ENCODE measurements at regions not wholly inside any gene's neighbourhood (a gene's known extent, or its start where the extent isn't known, plus 50 kb on each side); places are given as distances from the start of the nearest gene placed in this dataset.
"Not testable (repeated sequence)": the region's sequence is repeated elsewhere in the genome, so short reads cannot be mapped to it uniquely, and the experiment has no call there.

GRCh38 chr17:34475296-34475695, 104.1 kb upstream of the TMEM132E start:
- no peaks in the 10 kb centered on the region for H3K9me3 ChIP-seq (ENCODE audit: control insufficient read depth in 4 of 4, insufficient read depth in 3 of 4, low read length in 3 of 4)
- WGBS, 2 donors, result 84 to 90% methylated on average over 4 of the region's 4 CpGs
- no peak overlapping the region for H3K27ac ChIP-seq (ENCODE audit: low read depth in 1 of 2, low read length in 1 of 2)
- DNase-seq, result no peak
- no peak overlapping the region for H3K4me3 ChIP-seq
- H3K4me1 ChIP-seq (ENCODE audit: control insufficient read depth in 5 of 5, insufficient read depth in 5 of 5, low read length in 5 of 5), result no peaks in the 10 kb centered on the region
- peaks cover 0 to 6% (median 0%) of the 10 kb centered on the region in 3 donors for H3K27me3 ChIP-seq (ENCODE audit: control insufficient read depth in 3 of 3, insufficient read depth in 3 of 3, low read length in 2 of 3)
- ATAC-seq (ENCODE audit: insufficient read depth, low FRiP score), result no peak
- H3K36me3 ChIP-seq (ENCODE audit: control insufficient read depth in 4 of 4, insufficient read depth in 4 of 4, low read length in 4 of 4), result no peaks in the 10 kb centered on the region
- no peak overlapping the region for H3K9ac ChIP-seq (ENCODE audit: insufficient read depth in 1 of 2, low read length in 2 of 2)
- TF ChIP-seq, protein P1, sequence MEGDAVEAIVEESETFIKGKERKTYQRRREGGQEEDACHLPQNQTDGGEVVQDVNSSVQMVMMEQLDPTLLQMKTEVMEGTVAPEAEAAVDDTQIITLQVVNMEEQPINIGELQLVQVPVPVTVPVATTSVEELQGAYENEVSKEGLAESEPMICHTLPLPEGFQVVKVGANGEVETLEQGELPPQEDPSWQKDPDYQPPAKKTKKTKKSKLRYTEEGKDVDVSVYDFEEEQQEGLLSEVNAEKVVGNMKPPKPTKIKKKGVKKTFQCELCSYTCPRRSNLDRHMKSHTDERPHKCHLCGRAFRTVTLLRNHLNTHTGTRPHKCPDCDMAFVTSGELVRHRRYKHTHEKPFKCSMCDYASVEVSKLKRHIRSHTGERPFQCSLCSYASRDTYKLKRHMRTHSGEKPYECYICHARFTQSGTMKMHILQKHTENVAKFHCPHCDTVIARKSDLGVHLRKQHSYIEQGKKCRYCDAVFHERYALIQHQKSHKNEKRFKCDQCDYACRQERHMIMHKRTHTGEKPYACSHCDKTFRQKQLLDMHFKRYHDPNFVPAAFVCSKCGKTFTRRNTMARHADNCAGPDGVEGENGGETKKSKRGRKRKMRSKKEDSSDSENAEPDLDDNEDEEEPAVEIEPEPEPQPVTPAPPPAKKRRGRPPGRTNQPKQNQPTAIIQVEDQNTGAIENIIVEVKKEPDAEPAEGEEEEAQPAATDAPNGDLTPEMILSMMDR (IDR thresholded peaks at IDR 0.05; ENCODE audit: control extremely low read depth, extremely low read depth), result no peak

GRCh38 chr17:34474706-34475105, 104.7 kb upstream of the TMEM132E start:
- Histone ChIP-seq H3K27me3 (ENCODE audit: control insufficient read depth in 3 of 3, insufficient read depth in 3 of 3, low read length in 2 of 3) (peaks cover 0 to 6% (median 0%) of the 10 kb centered on the region in 3 donors), H3K9me3 (ENCODE audit: control insufficient read depth in 4 of 4, insufficient read depth in 3 of 4, low read length in 3 of 4) (no peaks in the 10 kb centered on the region), H3K4me3 (no peak overlapping the region), H3K27ac (ENCODE audit: low read depth in 1 of 2, low read length in 1 of 2) (no peak overlapping the region), H3K4me1 (ENCODE audit: control insufficient read depth in 5 of 5, insufficient read depth in 5 of 5, low read length in 5 of 5) (no peaks in the 10 kb centered on the region), H3K9ac (ENCODE audit: insufficient read depth in 1 of 2, low read length in 2 of 2) (no peak overlapping the region), H3K36me3 (ENCODE audit: control insufficient read depth in 4 of 4, insufficient read depth in 4 of 4, low read length in 4 of 4) (no peaks in the 10 kb centered on the region)
- WGBS, 2 donors, result 65 to 68% methylated on average over 2 of the region's 2 CpGs
- DNase-seq, result no peak
- no peak for ATAC-seq (ENCODE audit: insufficient read depth, low FRiP score)
- TF ChIP-seq, protein P1 (IDR thresholded peaks at IDR 0.05; ENCODE audit: control extremely low read depth, extremely low read depth), result no peak

GRCh38 chr17:34472363-34472762, 107.0 kb upstream of the TMEM132E start:
- DNase-seq, result no peak
- ATAC-seq (ENCODE audit: insufficient read depth, low FRiP score), result no peak
- Histone ChIP-seq H3K9me3 (ENCODE audit: control insufficient read depth in 4 of 4, insufficient read depth in 3 of 4, low read length in 3 of 4) (no peaks in the 10 kb centered on the region), H3K36me3 (ENCODE audit: control insufficient read depth in 4 of 4, insufficient read depth in 4 of 4, low read length in 4 of 4) (no peaks in the 10 kb centered on the region), H3K9ac (ENCODE audit: insufficient read depth in 1 of 2, low read length in 2 of 2) (no peak overlapping the region), H3K27ac (ENCODE audit: low read depth in 1 of 2, low read length in 1 of 2) (no peak overlapping the region), H3K4me3 (no peak overlapping the region), H3K27me3 (ENCODE audit: control insufficient read depth in 3 of 3, insufficient read depth in 3 of 3, low read length in 2 of 3) (peaks cover 0 to 4% (median 0%) of the 10 kb centered on the region in 3 donors), H3K4me1 (ENCODE audit: control insufficient read depth in 5 of 5, insufficient read depth in 5 of 5, low read length in 5 of 5) (no peaks in the 10 kb centered on the region)
- TF ChIP-seq, protein P1 (IDR thresholded peaks at IDR 0.05; ENCODE audit: control extremely low read depth, extremely low read depth), result no peak
- 75 to 77% methylated on average over 1 of the region's 1 CpG for WGBS, 2 donors

DNA sequence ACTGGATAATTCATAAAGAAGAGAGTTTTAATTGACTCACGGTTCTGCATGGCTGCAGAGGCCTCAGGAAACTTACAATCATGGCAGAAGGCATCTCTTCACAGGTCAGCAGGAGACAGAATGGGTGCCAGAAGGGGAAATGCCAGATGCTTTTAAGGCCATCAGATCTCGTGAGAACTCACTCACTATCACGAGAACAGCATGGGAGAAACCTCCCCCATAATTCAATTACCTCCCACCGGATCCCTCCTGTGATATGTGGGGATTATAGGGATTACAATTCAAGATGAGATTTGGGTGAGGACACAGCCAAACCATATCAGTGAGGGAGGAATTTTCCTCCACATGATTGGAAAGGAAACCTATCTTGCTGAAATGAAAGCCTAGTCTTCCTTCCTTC, 108.1 kb upstream of the TMEM132E start:
- not testable (repeated sequence) for ATAC-seq (ENCODE audit: insufficient read depth, low FRiP score); H3K27ac ChIP-seq (ENCODE audit: low read depth in 1 of 2, low read length in 1 of 2); H3K4me3 ChIP-seq; H3K27me3 ChIP-seq (ENCODE audit: control insufficient read depth in 3 of 3, insufficient read depth in 3 of 3, low read length in 2 of 3); H3K36me3 ChIP-seq (ENCODE audit: control insufficient read depth in 4 of 4, insufficient read depth in 4 of 4, low read length in 4 of 4); H3K9ac ChIP-seq (ENCODE audit: insufficient read depth in 1 of 2, low read length in 2 of 2); DNase-seq; H3K9me3 ChIP-seq (ENCODE audit: control insufficient read depth in 4 of 4, insufficient read depth in 3 of 4, low read length in 3 of 4); H3K4me1 ChIP-seq (ENCODE audit: control insufficient read depth in 5 of 5, insufficient read depth in 5 of 5, low read length in 5 of 5)
- WGBS, 2 donors, result 46 to 61% methylated on average over 4 of the region's 4 CpGs

Data from lung (tissue), 11 donors.